Gastroesophageal sphincter (tissue), 3 donors: ENCODE measurements at regions not wholly inside any gene's neighbourhood (a gene's known extent, or its start where the extent isn't known, plus 50 kb on each side); places are given as distances from the start of the nearest gene placed in this dataset.

Source experiments
- CTCF ChIP-seq, 4 experiments: fragments of 200-600 bp in 2 of 4; fragments of 450-650 bp in 2 of 4; sonication (generic) in 1 of 4; IDR thresholded peaks; one replicate each; pipeline ENCODE4 v1.5.1; 2017 to 2019; ENCODE audit warnings: antibody characterized with exemption in 4 of 4, mild to moderate bottlenecking in 2 of 4, moderate library complexity in 2 of 4
- POLR2A ChIP-seq, 2 donors: fragments of 450-650 bp; IDR thresholded peaks; one replicate each; pipeline ENCODE4 v1.6.1; 2017; ENCODE audit warnings: antibody characterized with exemption in 2 of 2, mild to moderate bottlenecking in 2 of 2, moderate library complexity in 1 of 2

- TF ChIP-seq POLR2A (IDR thresholded peaks at IDR 0.05) (no peak), CTCF (IDR thresholded peaks at IDR 0.05) (no peak)
These were observed 635.0 kb upstream of the FANCL start for GRCh38 chr2:58876126-58876525.
